B cell (primary cell): ENCODE measurements at regions not wholly inside any gene's neighbourhood (a gene's known extent, or its start where the extent isn't known, plus 50 kb on each side); places are given as distances from the start of the nearest gene placed in this dataset.

Source experiments
- ATAC-seq: fragments of 200-7000 bp; cut with Tn5 transposase; one replicate; pipeline ENCODE4 v1.10.0; 2021; ENCODE audit warnings: low read depth, mild to moderate bottlenecking, moderate number of reproducible peaks, moderate library complexity
- CTCF ChIA-PET: fragments of 350-600 bp; sonication (Branson Sonifier 250); formaldehyde crosslinking; loops from one replicate; lab custom pipeline; 2021; ENCODE audit warnings: antibody characterized with exemption, inconsistent platforms; lab: Charles Lee
- POLR2A ChIA-PET: fragments of 350-600 bp; sonication (Branson Sonifier 250); formaldehyde crosslinking; loops from one replicate; lab custom pipeline; 2021; ENCODE audit warnings: antibody characterized with exemption; lab: Charles Lee
- DNase-seq: peaks from one replicate; pipeline ENCODE4 v3.0.0; 2013
- H2AFZ ChIP-seq: 2 replicates; pipeline ENCODE4 v1.6.1; 2012; ENCODE audit warnings: mild to moderate bottlenecking, low read depth, low read length; ENCODE audit not compliant: insufficient read depth, poor library complexity, severe bottlenecking
- H3K27ac ChIP-seq, 2 donors: 1 replicate in 1 of 2; 2 replicates in 1 of 2; pipeline ENCODE4 v1.5.1; 2012 to 2013; ENCODE audit warnings: low read length in 2 of 2, mild to moderate bottlenecking in 2 of 2, moderate library complexity in 1 of 2
- H3K27me3 ChIP-seq, 4 experiments: fragments of 200-600 bp in 1 of 4; sonication (generic) in 1 of 4; replicated peaks in 1 of 4; 1 replicate in 2 of 4; 2 replicates in 2 of 4; pipeline versions ENCODE4 v1.6.1 to v1.7.0; 2013 to 2016; ENCODE audit warnings: low read length in 3 of 4, mild to moderate bottlenecking in 2 of 4, mixed read lengths in 1 of 4, moderate library complexity in 1 of 4; ENCODE audit not compliant: insufficient read depth in 4 of 4, control insufficient read depth in 3 of 4; ENCODE audit errors: control extremely low read depth in 1 of 4
- H3K36me3 ChIP-seq, 2 experiments: replicated peaks in 1 of 2; 1 replicate in 1 of 2; 2 replicates in 1 of 2; pipeline versions ENCODE4 v1.6.1 to v1.7.1; 2013; ENCODE audit warnings: low read length in 1 of 2; ENCODE audit not compliant: insufficient read depth in 2 of 2, control insufficient read depth in 1 of 2; ENCODE audit errors: control extremely low read depth in 1 of 2, extremely low read depth in 1 of 2
- H3K4me1 ChIP-seq, 2 donors: fragments of 200-600 bp in 1 of 2; sonication (generic) in 1 of 2; 1 replicate in 1 of 2; 2 replicates in 1 of 2; pipeline versions ENCODE4 v1.5.1 to v1.6.1; 2013 to 2017; ENCODE audit warnings: low read length in 2 of 2; ENCODE audit not compliant: control insufficient read depth in 2 of 2, insufficient read depth in 2 of 2
- H3K4me2 ChIP-seq: replicated peaks from 2 replicates; pipeline ENCODE3; 2012; ENCODE audit warnings: mild to moderate bottlenecking, low read depth, low read length; ENCODE audit not compliant: poor library complexity, severe bottlenecking
- H3K4me3 ChIP-seq, 5 experiments: fragments of 200-600 bp in 1 of 5; sonication (generic) in 1 of 5; 1 replicate in 3 of 5; 2 replicates in 2 of 5; pipeline versions ENCODE4 v1.5.1 to v1.7.0; 2011 to 2016; ENCODE audit warnings: low read length in 4 of 5, mild to moderate bottlenecking in 4 of 5, low read depth in 2 of 5, control low read depth in 1 of 5, moderate library complexity in 1 of 5; ENCODE audit not compliant: insufficient read depth in 1 of 5; ENCODE audit errors: control extremely low read depth in 1 of 5, extremely low read depth in 1 of 5
- H3K79me2 ChIP-seq: fragments of 200-600 bp; sonication (generic); one replicate; pipeline ENCODE4 v1.6.0; 2016; ENCODE audit warnings: low read length; ENCODE audit not compliant: control insufficient read depth, insufficient read depth
- H3K9ac ChIP-seq: fragments of 200-600 bp; sonication (generic); 2 replicates; pipeline ENCODE4 v1.6.1; 2017; ENCODE audit warnings: mild to moderate bottlenecking, low read length, moderate library complexity
- H3K9me3 ChIP-seq, 3 donors: one replicate each; pipeline versions ENCODE4 v1.6.1 to v1.7.1; 2013; ENCODE audit warnings: low read length in 2 of 3; ENCODE audit not compliant: control insufficient read depth in 2 of 3, insufficient read depth in 1 of 3; ENCODE audit errors: control extremely low read depth in 1 of 3
- H4K20me1 ChIP-seq: 2 replicates; pipeline ENCODE4 v1.6.0; 2012; ENCODE audit warnings: mild to moderate bottlenecking, low read length; ENCODE audit not compliant: insufficient read depth, control insufficient read depth, poor library complexity, severe bottlenecking
- H3K27ac Mint-ChIP-seq: one replicate; pipeline ENCODE4 v1.8.0; 2021; ENCODE audit warnings: mixed read lengths
- H3K27me3 Mint-ChIP-seq: one replicate; pipeline ENCODE4 v1.8.0; 2021; ENCODE audit warnings: mixed read lengths
- H3K4me1 Mint-ChIP-seq: one replicate; pipeline ENCODE4 v1.8.0; 2021; ENCODE audit warnings: mixed read lengths
- H3K4me3 Mint-ChIP-seq: one replicate; pipeline ENCODE4 v1.8.0; 2021; ENCODE audit warnings: mixed read lengths
- H3K9me3 Mint-ChIP-seq: one replicate; pipeline ENCODE4 v1.8.0; 2022; ENCODE audit warnings: mixed read lengths; ENCODE audit not compliant: insufficient read depth
- EZH2 ChIP-seq: IDR thresholded peaks from 2 replicates; pipeline ENCODE4 v1.6.1; 2012; ENCODE audit warnings: borderline replicate concordance, low read depth, mild to moderate bottlenecking, moderate library complexity, low read length; ENCODE audit not compliant: insufficient read depth, poor library complexity, severe bottlenecking
- WGBS: methylation state at CpG from one replicate; pipeline ENCODE4 v1.1.5; 2013; ENCODE audit warnings: missing lambda C conversion rate; ENCODE audit not compliant: insufficient coverage; 5-methylcytosine and 5-hydroxymethylcytosine counted together
- intact Hi-C: fragments of 100-400 bp; cut with micrococcal nuclease; formaldehyde crosslinking; loops from one replicate; pipeline ENCODE4 v1.10.0; 2022
- TF ChIP-seq, protein P1 (sequence below): fragments of 200-600 bp; IDR thresholded peaks from one replicate; pipeline ENCODE4 v1.8.0; 2022; ENCODE audit warnings: antibody characterized with exemption, mild to moderate bottlenecking

DNA sequence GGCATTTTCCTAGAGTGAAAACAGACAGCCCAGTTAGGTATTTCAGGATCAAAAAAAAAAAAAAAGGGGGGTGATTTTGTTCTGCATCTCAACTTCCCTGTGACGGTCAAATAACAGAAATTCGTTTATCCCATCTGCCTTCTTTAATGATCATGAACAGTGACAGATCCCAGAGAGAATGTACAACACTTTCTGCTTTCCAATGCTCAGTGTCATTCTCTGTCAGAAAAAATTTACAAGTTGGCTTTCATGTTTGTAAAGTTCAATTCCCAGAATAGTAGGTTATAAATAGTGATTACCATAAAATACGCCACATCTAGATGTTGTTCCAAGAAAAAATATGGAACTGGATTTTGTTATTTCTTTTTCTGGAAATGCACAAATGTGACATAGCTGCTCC lies 1013.2 kb upstream of the PHF14 start:
- intact Hi-C loops = no loop called here
- no CpG with 5 or more reads among the region's 3 CpGs for WGBS
- POLR2A ChIA-PET = no interaction called here

DNA sequence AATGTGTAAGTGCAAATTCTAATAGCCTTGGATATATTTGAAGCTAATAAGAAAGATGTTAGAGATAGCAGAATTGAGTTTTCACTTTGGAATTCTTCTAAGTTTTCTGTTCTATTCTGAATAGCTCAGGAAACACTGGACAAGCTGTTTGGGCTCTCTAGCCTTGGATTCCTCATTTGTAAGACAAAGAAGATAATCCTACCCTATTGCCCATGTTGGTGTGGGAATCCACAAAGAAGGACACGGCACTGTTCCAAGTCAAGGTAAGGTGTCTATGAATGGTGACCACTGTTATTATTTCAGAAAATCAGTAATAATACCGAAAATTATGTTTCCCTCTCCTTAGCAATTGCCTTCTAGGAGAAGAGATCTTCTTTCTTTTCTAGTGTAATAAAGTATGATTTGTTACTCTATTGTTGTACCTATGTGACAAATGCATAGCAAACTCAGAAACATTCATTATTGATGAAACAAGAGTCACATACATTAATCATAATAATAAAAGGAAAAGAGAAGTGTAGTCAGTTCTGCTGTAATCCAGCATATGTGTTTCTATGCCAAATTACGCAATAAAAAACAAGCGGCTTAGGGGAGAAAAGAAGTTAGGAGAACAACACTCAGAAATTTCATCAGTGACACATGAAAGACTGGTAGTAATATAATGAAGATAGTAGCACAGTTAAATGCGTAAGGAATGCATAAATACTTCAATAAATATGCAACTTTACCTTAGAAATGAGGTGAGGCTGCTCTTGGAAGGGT lies 1012.3 kb upstream of the PHF14 start:
- H3K4me2 ChIP-seq = no peak overlapping the region
- no peak overlapping the region for H3K27ac Mint-ChIP-seq
- DNase-seq = no peak
- no peak for ATAC-seq
- intact Hi-C loops = no loop called here
- no CpG with 5 or more reads among the region's 5 CpGs for WGBS
- H3K4me3 ChIP-seq = no peak overlapping the region
- H3K79me2 ChIP-seq = no peaks in the 10 kb centered on the region
- H3K27me3 Mint-ChIP-seq = no peaks in the 10 kb centered on the region
- no peak overlapping the region for H3K27ac ChIP-seq
- H3K4me3 Mint-ChIP-seq = no peak overlapping the region
- H2AFZ ChIP-seq = no peak overlapping the region
- H3K36me3 ChIP-seq = no peaks in the 10 kb centered on the region
- peaks cover 2% of the 10 kb centered on the region for H3K9me3 Mint-ChIP-seq
- H3K4me1 Mint-ChIP-seq = no peaks in the 10 kb centered on the region
- H3K4me1 ChIP-seq = no peaks in the 10 kb centered on the region
- ChIA-PET POLR2A (no interaction called here), CTCF (no interaction called here)
- no peak for TF ChIP-seq EZH2
- TF ChIP-seq, protein P1, sequence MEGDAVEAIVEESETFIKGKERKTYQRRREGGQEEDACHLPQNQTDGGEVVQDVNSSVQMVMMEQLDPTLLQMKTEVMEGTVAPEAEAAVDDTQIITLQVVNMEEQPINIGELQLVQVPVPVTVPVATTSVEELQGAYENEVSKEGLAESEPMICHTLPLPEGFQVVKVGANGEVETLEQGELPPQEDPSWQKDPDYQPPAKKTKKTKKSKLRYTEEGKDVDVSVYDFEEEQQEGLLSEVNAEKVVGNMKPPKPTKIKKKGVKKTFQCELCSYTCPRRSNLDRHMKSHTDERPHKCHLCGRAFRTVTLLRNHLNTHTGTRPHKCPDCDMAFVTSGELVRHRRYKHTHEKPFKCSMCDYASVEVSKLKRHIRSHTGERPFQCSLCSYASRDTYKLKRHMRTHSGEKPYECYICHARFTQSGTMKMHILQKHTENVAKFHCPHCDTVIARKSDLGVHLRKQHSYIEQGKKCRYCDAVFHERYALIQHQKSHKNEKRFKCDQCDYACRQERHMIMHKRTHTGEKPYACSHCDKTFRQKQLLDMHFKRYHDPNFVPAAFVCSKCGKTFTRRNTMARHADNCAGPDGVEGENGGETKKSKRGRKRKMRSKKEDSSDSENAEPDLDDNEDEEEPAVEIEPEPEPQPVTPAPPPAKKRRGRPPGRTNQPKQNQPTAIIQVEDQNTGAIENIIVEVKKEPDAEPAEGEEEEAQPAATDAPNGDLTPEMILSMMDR = no peak
- H3K9ac ChIP-seq = no peak overlapping the region
- H3K9me3 ChIP-seq = peaks cover 0 to 3% (median 0%) of the 10 kb centered on the region in 3 donors
- H4K20me1 ChIP-seq = no peaks in the 10 kb centered on the region
- H3K27me3 ChIP-seq = no peaks in the 10 kb centered on the region

More for the DNA sequence above, 1013.2 kb upstream of the PHF14 start:
- Histone ChIP-seq H4K20me1 (no peaks in the 10 kb centered on the region), H3K9me3 (peaks cover 0 to 3% (median 0%) of the 10 kb centered on the region in 3 donors), H2AFZ (no peak overlapping the region), H3K27me3 (no peaks in the 10 kb centered on the region), H3K9ac (no peak overlapping the region), H3K4me1 (no peaks in the 10 kb centered on the region), H3K27ac (no peak overlapping the region), H3K79me2 (no peaks in the 10 kb centered on the region), H3K36me3 (no peaks in the 10 kb centered on the region), H3K4me2 (no peak overlapping the region), H3K4me3 (no peak overlapping the region)
- H3K27ac Mint-ChIP-seq = no peak overlapping the region
- H3K9me3 Mint-ChIP-seq = peaks cover 2% of the 10 kb centered on the region
- DNase-seq (no peak), ATAC-seq (no peak)
- no peak for TF ChIP-seq EZH2
- TF ChIP-seq, protein P1 = no peak
- no peaks in the 10 kb centered on the region for H3K27me3 Mint-ChIP-seq
- no peak overlapping the region for H3K4me3 Mint-ChIP-seq
- no peaks in the 10 kb centered on the region for H3K4me1 Mint-ChIP-seq
- CTCF ChIA-PET = no interaction called here
